GM18498 (cell line): ENCODE measurements at regions not wholly inside any gene's neighbourhood (a gene's known extent, or its start where the extent isn't known, plus 50 kb on each side); places are given as distances from the start of the nearest gene placed in this dataset.
"Not testable (repeated sequence)": the region's sequence is repeated elsewhere in the genome, so short reads cannot be mapped to it uniquely, and the experiment has no call there.

ENCODE experiments used
- ATAC-seq: cut with Tn5 transposase; IDR thresholded peaks from one replicate; pipeline ENCODE4 v1.9.1; 2021; ENCODE audit warnings: mild to moderate bottlenecking, moderate library complexity; ENCODE audit not compliant: unreplicated experiment

DNA sequence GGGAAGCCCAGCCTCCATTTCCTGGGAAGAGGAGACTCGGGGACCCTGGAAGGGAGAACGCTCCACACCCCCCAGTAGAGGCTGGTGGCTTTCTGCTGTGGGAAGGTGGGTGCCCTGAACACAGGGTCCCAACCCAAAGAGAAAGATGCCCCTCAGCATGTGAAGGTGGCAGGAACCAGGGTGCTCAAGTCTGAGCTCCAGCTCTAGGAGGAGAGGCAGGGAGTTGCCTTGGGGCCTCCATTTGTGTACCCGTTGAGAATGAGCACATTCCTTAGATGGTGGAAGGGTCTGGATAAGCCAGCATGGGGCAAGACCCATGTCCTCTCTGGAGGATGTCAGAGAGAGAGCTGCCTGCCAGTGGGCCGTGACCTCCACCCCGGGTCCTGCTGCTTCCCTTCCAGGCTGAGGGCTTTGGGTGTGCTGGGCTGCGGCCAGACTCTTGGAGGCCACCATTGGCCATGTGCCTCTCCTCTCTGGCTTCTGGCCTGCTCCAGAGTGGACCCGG lies 212.4 kb downstream of the TBC1D2B start:
- no peak for ATAC-seq

DNA sequence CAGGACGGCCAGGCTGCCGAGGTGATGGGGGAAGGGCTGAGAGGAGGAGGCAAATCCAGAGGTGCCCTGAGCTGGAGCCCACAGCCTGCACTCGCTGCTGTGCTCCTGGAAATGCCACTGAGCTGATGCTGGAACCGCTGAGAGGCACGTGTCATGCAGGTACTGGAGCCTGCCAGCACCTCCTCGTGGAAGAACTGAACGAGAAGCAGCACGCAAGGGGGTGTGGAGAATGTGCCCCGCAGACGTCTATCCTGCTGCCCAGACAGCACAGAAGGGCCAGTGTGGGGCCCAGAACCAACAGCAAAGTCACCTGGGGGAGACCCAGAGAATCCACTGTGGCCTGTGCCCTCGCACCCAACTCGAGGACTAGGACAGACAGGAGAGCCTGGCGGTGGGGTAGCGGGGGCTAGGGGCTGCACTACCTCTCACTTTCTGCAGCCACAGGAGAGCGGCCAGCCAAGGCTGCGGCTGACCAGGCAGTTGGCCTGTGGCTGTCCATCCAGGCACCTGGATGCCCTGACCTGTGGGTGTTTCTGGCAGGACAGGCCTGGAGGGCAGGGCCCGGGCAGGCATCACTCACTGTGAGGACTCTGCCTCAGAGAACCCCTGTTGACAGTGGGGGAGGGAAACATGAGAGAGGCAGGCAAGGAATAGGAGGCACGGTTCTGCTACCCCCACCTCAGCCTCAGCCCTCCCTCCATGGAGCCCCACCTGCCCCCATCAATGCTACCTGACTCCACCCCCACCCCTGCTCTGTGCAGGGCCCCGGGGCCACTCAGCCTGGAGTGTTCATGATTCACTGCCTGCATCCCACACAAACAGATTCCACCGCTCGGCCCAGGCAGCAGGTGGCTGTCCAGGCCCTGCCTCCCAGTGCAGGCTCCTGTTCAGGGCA lies 213.1 kb downstream of the TBC1D2B start:
- no peak for ATAC-seq

GRCh38 chr15:77863491-77864105 lies 213.9 kb downstream of the TBC1D2B start:
- ATAC-seq: no peak

- ATAC-seq: no peak
Measured at GRCh38 chr15:77862651-77863104, 214.8 kb downstream of the TBC1D2B start.

GRCh38 chr15:77861997-77862635 lies 215.4 kb downstream of the TBC1D2B start:
- not testable (repeated sequence) for ATAC-seq

- ATAC-seq: no peak
Measured at GRCh38 chr15:77860071-77860691, 217.3 kb downstream of the TBC1D2B start.

DNA sequence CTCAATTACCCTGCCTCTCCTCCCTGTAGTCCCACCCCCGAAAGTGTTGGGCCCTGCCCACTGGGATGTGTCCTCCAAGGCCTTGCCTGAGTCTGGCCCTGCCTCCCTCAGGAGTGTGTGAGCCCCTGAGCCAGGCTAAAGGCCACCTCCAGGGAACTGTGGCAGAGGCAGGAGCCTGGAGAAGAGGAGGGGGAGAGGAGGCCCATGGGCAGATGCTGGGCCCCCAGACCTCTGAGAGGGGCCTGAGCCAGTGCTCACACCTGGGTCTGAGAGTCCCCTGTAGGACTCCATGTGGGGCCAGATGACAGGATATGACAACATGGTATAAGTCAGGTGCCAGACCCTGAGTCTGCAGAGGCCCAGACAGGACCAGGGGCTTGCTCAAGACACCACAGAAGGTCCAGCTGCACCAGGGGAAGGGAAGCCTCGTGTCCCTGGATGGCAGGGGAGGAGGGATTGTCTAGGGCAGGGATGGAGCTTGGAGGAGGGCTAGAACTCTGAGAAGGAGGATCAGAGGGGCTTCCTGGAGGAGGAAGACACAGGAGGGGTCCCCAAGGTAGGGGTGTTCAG lies 217.9 kb downstream of the TBC1D2B start:
- no peak for ATAC-seq

GRCh38 chr15:77858792-77859490 lies 218.6 kb downstream of the TBC1D2B start:
- no peak for ATAC-seq

DNA sequence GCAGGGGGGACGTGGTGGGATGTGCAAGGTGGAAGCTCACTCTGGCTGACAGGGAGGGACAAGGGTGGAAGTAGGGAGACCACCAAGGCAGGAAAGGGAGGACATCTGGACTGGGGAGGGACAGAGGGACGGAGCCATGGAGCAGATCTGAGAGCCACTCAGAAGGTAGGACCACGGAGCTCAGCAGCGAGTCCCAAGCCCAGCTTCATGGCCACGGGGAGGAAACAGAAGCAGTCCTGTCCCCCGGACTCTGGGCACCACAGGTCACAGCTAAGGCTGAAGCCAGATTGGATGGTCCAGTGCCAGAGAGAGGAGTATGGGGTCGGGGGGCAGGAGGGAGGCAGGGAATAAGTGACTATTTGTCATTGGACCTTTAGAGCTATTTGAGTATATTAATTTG lies 220.1 kb downstream of the TBC1D2B start:
- no peak for ATAC-seq

GRCh38 chr15:77856705-77857346 lies 220.7 kb downstream of the TBC1D2B start:
- no peak for ATAC-seq

- no peak for ATAC-seq
Measured at GRCh38 chr15:77855871-77856270, 221.6 kb downstream of the TBC1D2B start.

GRCh38 chr15:77854980-77855379 lies 222.3 kb upstream of the LINGO1 start:
- ATAC-seq: no peak

- ATAC-seq: no peak
Measured at GRCh38 chr15:77853910-77854309, 221.2 kb upstream of the LINGO1 start.

DNA sequence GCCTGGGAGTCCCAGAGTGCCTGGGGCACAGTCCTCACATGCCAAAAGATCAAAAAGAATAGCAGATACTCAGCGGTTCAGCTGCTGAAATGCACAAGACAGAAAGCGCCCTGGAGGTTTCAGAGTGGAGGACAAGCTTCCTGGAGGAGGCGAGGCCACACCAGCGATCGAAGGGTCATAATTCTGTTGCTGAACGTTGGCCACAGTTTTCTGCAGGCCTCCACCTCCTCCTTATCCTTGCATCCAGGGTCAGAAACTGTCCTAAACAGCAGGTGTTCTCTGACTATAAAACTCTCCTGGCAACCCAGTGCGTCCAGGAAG lies 220.3 kb upstream of the LINGO1 start:
- no peak for ATAC-seq

- no peak for ATAC-seq
Measured at GRCh38 chr15:77852241-77853007, 219.7 kb upstream of the LINGO1 start.

DNA sequence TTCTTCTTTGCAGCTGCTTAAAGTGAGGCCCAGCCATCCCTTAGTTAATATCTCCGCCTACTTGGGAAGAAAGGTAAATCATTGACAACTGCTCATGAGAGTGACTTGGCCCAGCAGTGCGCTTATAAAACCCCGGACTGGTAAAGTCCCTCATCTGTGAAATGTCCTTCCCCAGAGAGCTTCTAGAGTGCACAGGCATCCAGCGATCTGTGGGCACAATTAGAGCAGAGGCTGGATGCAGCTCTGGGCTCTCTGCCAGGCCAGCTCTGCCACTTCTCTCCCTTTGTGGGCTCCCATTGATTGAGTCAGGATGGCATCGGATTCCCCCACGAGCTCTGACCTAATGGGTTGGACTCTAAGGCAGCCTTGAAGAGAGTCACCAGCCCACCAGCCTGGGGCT lies 219.0 kb upstream of the LINGO1 start:
- ATAC-seq: no peak

- ATAC-seq: no peak
Measured at GRCh38 chr15:77851086-77851485, 218.4 kb upstream of the LINGO1 start.

- no peak for ATAC-seq
Measured at GRCh38 chr15:77846986-77847385, 214.3 kb upstream of the LINGO1 start.

DNA sequence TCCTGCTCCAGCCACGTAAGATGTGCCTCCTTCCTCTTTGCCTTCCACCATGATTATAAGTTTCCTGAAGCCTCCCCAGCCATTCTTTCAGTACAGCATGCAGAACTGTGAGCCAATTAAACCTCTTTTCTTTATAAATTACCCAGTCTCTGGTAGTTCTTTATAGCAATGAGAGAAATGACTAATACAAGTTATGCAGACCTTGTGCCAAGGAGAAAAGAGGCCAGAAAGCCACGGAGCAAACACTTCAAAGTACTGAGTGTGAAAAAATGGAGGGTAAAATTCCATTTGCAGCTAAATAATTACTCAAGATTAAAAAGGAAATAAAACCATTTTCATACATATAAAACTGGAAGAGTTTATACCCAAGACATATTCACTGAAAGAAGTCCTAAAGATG lies 213.6 kb upstream of the LINGO1 start:
- no peak for ATAC-seq
